MM.1S (cell line): ENCODE measurements at regions not wholly inside any gene's neighbourhood (a gene's known extent, or its start where the extent isn't known, plus 50 kb on each side); places are given as distances from the start of the nearest gene placed in this dataset.

Experiments
- DNase-seq: peaks from one replicate; pipeline ENCODE4 v3.0.0-alpha.2; 2015
- H2AFZ ChIP-seq: fragments of 300-600 bp; sonication (generic); 2 replicates; pipeline ENCODE4 v1.6.0; 2016; ENCODE audit warnings: antibody characterized with exemption, low read length
- H3F3A ChIP-seq: fragments of 300-600 bp; sonication (generic); 2 replicates; pipeline ENCODE4 v1.6.1; 2016; ENCODE audit warnings: mild to moderate bottlenecking, antibody characterized with exemption, low read length, moderate library complexity, mixed read lengths; ENCODE audit not compliant: insufficient read depth
- H3K27ac ChIP-seq: fragments of 300-600 bp; sonication (generic); 2 replicates; pipeline ENCODE4 v1.5.1; 2016; ENCODE audit warnings: mild to moderate bottlenecking, low read length
- H3K27me3 ChIP-seq: fragments of 300-600 bp; sonication (generic); replicated peaks from 2 replicates; pipeline ENCODE4 v1.6.0; 2016; ENCODE audit warnings: low read length; ENCODE audit not compliant: insufficient read depth
- H3K36me3 ChIP-seq: fragments of 300-600 bp; sonication (generic); replicated peaks from 2 replicates; pipeline ENCODE4 v1.6.1; 2016; ENCODE audit warnings: mild to moderate bottlenecking, low read length, mixed read lengths; ENCODE audit not compliant: insufficient read depth
- H3K4me1 ChIP-seq: fragments of 300-600 bp; sonication (generic); 2 replicates; pipeline ENCODE4 v1.6.1; 2016; ENCODE audit warnings: low read length, mixed read lengths
- H3K4me2 ChIP-seq: fragments of 300-600 bp; sonication (generic); 2 replicates; pipeline ENCODE4 v1.6.0; 2016; ENCODE audit warnings: low read depth, low read length
- H3K4me3 ChIP-seq: fragments of 300-600 bp; sonication (generic); 2 replicates; pipeline ENCODE4 v1.5.1; 2016; ENCODE audit warnings: low read length, mixed read lengths
- H3K79me2 ChIP-seq: fragments of 300-600 bp; sonication (generic); 2 replicates; pipeline ENCODE4 v1.6.1; 2016; ENCODE audit warnings: mixed run types, low read length, mixed read lengths
- H3K9ac ChIP-seq: fragments of 300-600 bp; sonication (generic); 2 replicates; pipeline ENCODE4 v1.6.1; 2016; ENCODE audit warnings: low read length, mixed read lengths
- H3K9me2 ChIP-seq: fragments of 300-600 bp; sonication (generic); replicated peaks from 2 replicates; pipeline ENCODE4 v1.6.1; 2016; ENCODE audit warnings: mild to moderate bottlenecking, low read length, mixed read lengths; ENCODE audit not compliant: insufficient read depth
- H3K9me3 ChIP-seq: fragments of 300-600 bp; sonication (generic); replicated peaks from 2 replicates; pipeline ENCODE4 v1.6.1; 2016; ENCODE audit warnings: mild to moderate bottlenecking, low read length, mixed read lengths; ENCODE audit not compliant: insufficient read depth
- H4K20me1 ChIP-seq: fragments of 300-600 bp; sonication (generic); 2 replicates; pipeline ENCODE4 v1.6.1; 2016; ENCODE audit warnings: mild to moderate bottlenecking, low read length, moderate library complexity, mixed read lengths; ENCODE audit not compliant: insufficient read depth
- CTCF ChIP-seq: fragments of 300-600 bp; sonication (generic); IDR thresholded peaks from 2 replicates; pipeline ENCODE4 v1.5.1; 2016; ENCODE audit warnings: antibody characterized with exemption, low read length, mixed read lengths
- EZH2 ChIP-seq: fragments of 300-600 bp; sonication (generic); optimal IDR thresholded peaks from 2 replicates; pipeline ENCODE3; 2017; ENCODE audit warnings: low read depth, mild to moderate bottlenecking, antibody characterized with exemption, low read length, mixed read lengths
- EZH2phosphoT487 ChIP-seq: fragments of 300-600 bp; sonication (generic); IDR thresholded peaks from 2 replicates; pipeline ENCODE4 v1.6.1; 2018; ENCODE audit warnings: antibody characterized with exemption, low read length

GRCh38 chr11:127191689-127192088, 191.1 kb upstream of the KIRREL3 start:
- no peak overlapping the region for H3K4me3 ChIP-seq
- DNase-seq = no peak
- no peaks in the 10 kb centered on the region for H3K27me3 ChIP-seq
- no peaks in the 10 kb centered on the region for H3F3A ChIP-seq
- TF ChIP-seq EZH2 = no peak
- no peak for TF ChIP-seq CTCF
- no peak for TF ChIP-seq EZH2phosphoT487
- H3K4me2 ChIP-seq = no peak overlapping the region
- H3K9me3 ChIP-seq = no peaks in the 10 kb centered on the region
- no peak overlapping the region for H3K27ac ChIP-seq
- no peak overlapping the region for H2AFZ ChIP-seq
- no peaks in the 10 kb centered on the region for H3K9me2 ChIP-seq
- H3K4me1 ChIP-seq = no peaks in the 10 kb centered on the region
- no peak overlapping the region for H3K9ac ChIP-seq
- no peaks in the 10 kb centered on the region for H3K79me2 ChIP-seq
- no peaks in the 10 kb centered on the region for H4K20me1 ChIP-seq
- H3K36me3 ChIP-seq = no peaks in the 10 kb centered on the region

- H3K4me3 ChIP-seq = no peak overlapping the region
- no peaks in the 10 kb centered on the region for H3K4me1 ChIP-seq
- no peaks in the 10 kb centered on the region for H3K9me3 ChIP-seq
- no peaks in the 10 kb centered on the region for H4K20me1 ChIP-seq
- no peaks in the 10 kb centered on the region for H3K36me3 ChIP-seq
- H3K79me2 ChIP-seq = no peaks in the 10 kb centered on the region
- H3K9me2 ChIP-seq = no peaks in the 10 kb centered on the region
- no peak overlapping the region for H3K27ac ChIP-seq
- no peaks in the 10 kb centered on the region for H3F3A ChIP-seq
- no peaks in the 10 kb centered on the region for H3K27me3 ChIP-seq
- H2AFZ ChIP-seq = no peak overlapping the region
- H3K9ac ChIP-seq = no peak overlapping the region
- no peak for DNase-seq
- TF ChIP-seq EZH2phosphoT487 = no peak
- no peak for TF ChIP-seq EZH2
- TF ChIP-seq CTCF = no peak
- no peak overlapping the region for H3K4me2 ChIP-seq
Measured at GRCh38 chr11:127191261-127191660, 190.7 kb upstream of the KIRREL3 start.

GRCh38 chr11:127182586-127183203, 182.1 kb upstream of the KIRREL3 start:
- no peaks in the 10 kb centered on the region for H4K20me1 ChIP-seq
- H3K79me2 ChIP-seq = no peaks in the 10 kb centered on the region
- H3F3A ChIP-seq = no peaks in the 10 kb centered on the region
- H3K36me3 ChIP-seq = no peaks in the 10 kb centered on the region
- no peaks in the 10 kb centered on the region for H3K27me3 ChIP-seq
- TF ChIP-seq EZH2 (no peak), CTCF (no peak), EZH2phosphoT487 (no peak)
- no peaks in the 10 kb centered on the region for H3K9me3 ChIP-seq
- H3K9ac ChIP-seq = no peak overlapping the region
- H3K27ac ChIP-seq = no peak overlapping the region
- no peaks in the 10 kb centered on the region for H3K9me2 ChIP-seq
- no peak overlapping the region for H3K4me2 ChIP-seq
- no peak overlapping the region for H2AFZ ChIP-seq
- no peaks in the 10 kb centered on the region for H3K4me1 ChIP-seq
- no peak for DNase-seq
- no peak overlapping the region for H3K4me3 ChIP-seq
